Loucy (cell line): ENCODE measurements at regions not wholly inside any gene's neighbourhood (a gene's known extent, or its start where the extent isn't known, plus 50 kb on each side); places are given as distances from the start of the nearest gene placed in this dataset.

Experiments
- CTCF ChIP-seq: fragments of 200-600 bp; sonication (generic); conservative IDR thresholded peaks from 2 replicates; pipeline ENCODE4 v1.5.1; 2014; ENCODE audit warnings: mild to moderate bottlenecking, antibody characterized with exemption, low read length
- EZH2phosphoT487 ChIP-seq: fragments of 200-600 bp; IDR thresholded peaks from 2 replicates; pipeline ENCODE4 v1.6.1; 2018; ENCODE audit warnings: antibody characterized with exemption, mild to moderate bottlenecking, moderate library complexity, borderline replicate concordance

- TF ChIP-seq CTCF (no peak), EZH2phosphoT487 (no peak)
Measured at GRCh38 chr4:146088690-146089089, 86.8 kb upstream of the LSM6 start.
